HL-60 (cell line): ENCODE measurements at regions not wholly inside any gene's neighbourhood (a gene's known extent, or its start where the extent isn't known, plus 50 kb on each side); places are given as distances from the start of the nearest gene placed in this dataset.
"Not testable (repeated sequence)": the region's sequence is repeated elsewhere in the genome, so short reads cannot be mapped to it uniquely, and the experiment has no call there.

Source experiments
- CTCF ChIP-seq: IDR thresholded peaks from one replicate; pipeline ENCODE4 v1.5.1; 2011; ENCODE audit warnings: low read length, control low read depth, inconsistent platforms; ENCODE audit not compliant: insufficient read depth
- POLR2AphosphoS5 ChIP-seq: IDR thresholded peaks from 2 replicates; pipeline ENCODE4 v1.6.1; 2012; ENCODE audit warnings: low read depth
- TF ChIP-seq, protein P1 (sequence below): IDR thresholded peaks from 2 replicates; pipeline ENCODE4 v1.6.1; 2012; ENCODE audit warnings: low read depth; ENCODE audit not compliant: insufficient replicate concordance

DNA sequence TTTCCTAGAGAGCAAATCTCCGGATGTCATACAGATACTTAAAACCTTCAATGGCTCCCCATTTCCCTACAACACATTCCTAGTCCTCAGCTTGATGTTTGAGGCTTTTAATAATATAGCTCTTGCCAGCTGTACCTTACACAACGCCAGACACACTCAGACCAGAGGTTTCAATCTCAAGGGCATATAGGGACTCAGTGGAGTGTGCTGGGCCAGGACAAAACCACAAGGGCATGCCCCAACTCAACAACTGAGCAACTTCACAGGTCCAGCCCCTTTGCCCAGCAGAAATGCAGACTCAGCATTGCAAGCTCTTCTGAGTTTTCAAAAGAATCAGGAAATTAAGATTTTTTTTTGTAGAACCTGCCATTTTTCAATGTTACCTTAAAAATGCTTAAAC is 95.4 kb upstream of the RRN3 start:
- TF ChIP-seq POLR2AphosphoS5, CTCF: not testable (repeated sequence)
- TF ChIP-seq, protein P1, sequence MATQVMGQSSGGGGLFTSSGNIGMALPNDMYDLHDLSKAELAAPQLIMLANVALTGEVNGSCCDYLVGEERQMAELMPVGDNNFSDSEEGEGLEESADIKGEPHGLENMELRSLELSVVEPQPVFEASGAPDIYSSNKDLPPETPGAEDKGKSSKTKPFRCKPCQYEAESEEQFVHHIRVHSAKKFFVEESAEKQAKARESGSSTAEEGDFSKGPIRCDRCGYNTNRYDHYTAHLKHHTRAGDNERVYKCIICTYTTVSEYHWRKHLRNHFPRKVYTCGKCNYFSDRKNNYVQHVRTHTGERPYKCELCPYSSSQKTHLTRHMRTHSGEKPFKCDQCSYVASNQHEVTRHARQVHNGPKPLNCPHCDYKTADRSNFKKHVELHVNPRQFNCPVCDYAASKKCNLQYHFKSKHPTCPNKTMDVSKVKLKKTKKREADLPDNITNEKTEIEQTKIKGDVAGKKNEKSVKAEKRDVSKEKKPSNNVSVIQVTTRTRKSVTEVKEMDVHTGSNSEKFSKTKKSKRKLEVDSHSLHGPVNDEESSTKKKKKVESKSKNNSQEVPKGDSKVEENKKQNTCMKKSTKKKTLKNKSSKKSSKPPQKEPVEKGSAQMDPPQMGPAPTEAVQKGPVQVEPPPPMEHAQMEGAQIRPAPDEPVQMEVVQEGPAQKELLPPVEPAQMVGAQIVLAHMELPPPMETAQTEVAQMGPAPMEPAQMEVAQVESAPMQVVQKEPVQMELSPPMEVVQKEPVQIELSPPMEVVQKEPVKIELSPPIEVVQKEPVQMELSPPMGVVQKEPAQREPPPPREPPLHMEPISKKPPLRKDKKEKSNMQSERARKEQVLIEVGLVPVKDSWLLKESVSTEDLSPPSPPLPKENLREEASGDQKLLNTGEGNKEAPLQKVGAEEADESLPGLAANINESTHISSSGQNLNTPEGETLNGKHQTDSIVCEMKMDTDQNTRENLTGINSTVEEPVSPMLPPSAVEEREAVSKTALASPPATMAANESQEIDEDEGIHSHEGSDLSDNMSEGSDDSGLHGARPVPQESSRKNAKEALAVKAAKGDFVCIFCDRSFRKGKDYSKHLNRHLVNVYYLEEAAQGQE, result not testable (repeated sequence)
